ENCODE measurements at regions not wholly inside any gene's neighbourhood (a gene's known extent, or its start where the extent isn't known, plus 50 kb on each side); places are given as distances from the start of the nearest gene placed in this dataset.

DNA sequence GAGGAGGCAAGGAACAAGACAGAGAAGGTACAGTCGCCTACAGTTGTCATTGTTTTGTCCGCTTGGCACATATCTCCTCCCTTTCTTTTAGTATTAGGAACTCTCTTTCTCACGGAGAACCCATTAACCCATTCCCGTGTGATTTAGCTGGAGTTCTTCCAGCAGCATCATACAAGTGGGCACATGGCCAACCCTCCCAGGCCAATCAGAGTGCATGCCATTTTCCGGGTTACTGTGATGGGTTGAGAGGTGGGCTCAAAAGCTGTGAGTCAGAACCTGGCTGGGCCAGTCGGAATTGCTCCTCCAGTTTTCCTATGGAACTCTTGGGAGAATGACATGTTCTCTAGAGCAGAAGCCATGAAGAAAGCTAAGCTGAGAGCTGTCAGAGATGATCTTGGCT, 83.1 kb upstream of the SOD1 start:
- in situ Hi-C loops (cut with MboI; ENCODE audit: low sequenced_read_pairs in 4 of 4): loop anchor here in 2 of 4 donors (25.0 kb wide), 2 partner anchors 389 to 489 kb away; no protein-coding TSS in a partner anchor
- intact Hi-C loops (cut with DNase I; ENCODE audit: low total_unique reads): no loop called here
- DNase-seq (no peak), ATAC-seq (no peak)
- no peak overlapping the region for H3K27ac ChIP-seq
- peaks cover 0 to 2% (median 0%) of the 10 kb centered on the region in 3 donors for H3K27me3 ChIP-seq
- no peaks in the 10 kb centered on the region for H3K9me3 ChIP-seq
- no peak overlapping the region for H3K4me3 ChIP-seq
- H3K36me3 ChIP-seq: no peaks in the 10 kb centered on the region
- TF ChIP-seq POLR2A (IDR thresholded peaks at IDR 0.05) (no peak), CTCF (IDR thresholded peaks at IDR 0.05 in 4 of 5, conservative IDR thresholded peaks at IDR 0.05 in 1 of 5) (no peak)
- no peaks in the 10 kb centered on the region for H3K4me1 ChIP-seq

- Histone ChIP-seq H3K27me3 (no peaks in the 10 kb centered on the region), H3K36me3 (no peaks in the 10 kb centered on the region), H3K4me3 (no peak overlapping the region), H3K27ac (no peak overlapping the region), H3K9me3 (no peaks in the 10 kb centered on the region), H3K4me1 (no peaks in the 10 kb centered on the region)
- in situ Hi-C loops (cut with MboI; ENCODE audit: low sequenced_read_pairs in 4 of 4): no loop called here
- DNase-seq (no peak), ATAC-seq (no peak)
- TF ChIP-seq CTCF (IDR thresholded peaks at IDR 0.05 in 4 of 5, conservative IDR thresholded peaks at IDR 0.05 in 1 of 5): no peak
- TF ChIP-seq POLR2A (IDR thresholded peaks at IDR 0.05): no peak
- intact Hi-C loops (cut with DNase I; ENCODE audit: low total_unique reads): no loop called here
Observed at GRCh38 chr21:31573217-31573616, 86.3 kb upstream of the SOD1 start.

DNA sequence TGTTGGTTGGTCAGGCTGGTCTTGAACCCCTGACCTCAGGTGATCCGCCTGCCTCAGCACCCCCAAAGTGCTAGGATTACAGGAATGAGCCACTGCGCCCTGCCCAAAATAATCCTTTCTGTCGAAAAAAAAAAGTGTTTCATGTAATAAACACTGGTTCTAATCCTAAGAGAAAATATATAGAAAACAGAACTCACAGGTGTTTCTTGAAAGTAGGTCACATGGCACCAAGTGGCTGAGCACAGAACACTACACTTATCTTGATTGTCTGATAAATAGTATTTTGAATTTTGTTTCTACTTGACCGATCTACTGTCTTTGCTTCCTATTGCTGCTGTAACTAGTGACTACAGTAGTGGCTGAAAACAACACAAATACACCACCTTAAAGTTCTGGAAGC, 87.6 kb upstream of the SOD1 start:
- ATAC-seq: no peak

GRCh38 chr21:31570824-31571566, 88.5 kb upstream of the SOD1 start:
- H3K27me3 ChIP-seq: no peaks in the 10 kb centered on the region
- in situ Hi-C loops (cut with MboI; ENCODE audit: low sequenced_read_pairs in 4 of 4): no loop called here
- intact Hi-C loops (cut with DNase I; ENCODE audit: low total_unique reads): no loop called here
- H3K9me3 ChIP-seq: no peaks in the 10 kb centered on the region
- ATAC-seq (no peak), DNase-seq (no peak)
- no peak overlapping the region for H3K27ac ChIP-seq
- H3K4me1 ChIP-seq: no peaks in the 10 kb centered on the region
- no peaks in the 10 kb centered on the region for H3K36me3 ChIP-seq
- no peak overlapping the region for H3K4me3 ChIP-seq
- TF ChIP-seq POLR2A (IDR thresholded peaks at IDR 0.05) (no peak), CTCF (IDR thresholded peaks at IDR 0.05 in 4 of 5, conservative IDR thresholded peaks at IDR 0.05 in 1 of 5) (no peak)

More for the DNA sequence above, 87.6 kb upstream of the SOD1 start:
- no peaks in the 10 kb centered on the region for H3K27me3 ChIP-seq
- no peaks in the 10 kb centered on the region for H3K4me1 ChIP-seq
- no peaks in the 10 kb centered on the region for H3K9me3 ChIP-seq
- intact Hi-C loops (cut with DNase I; ENCODE audit: low total_unique reads) (no loop called here), in situ Hi-C loops (cut with MboI; ENCODE audit: low sequenced_read_pairs in 4 of 4) (no loop called here)
- no peak overlapping the region for H3K4me3 ChIP-seq
- TF ChIP-seq POLR2A (IDR thresholded peaks at IDR 0.05): no peak
- no peak for TF ChIP-seq CTCF (IDR thresholded peaks at IDR 0.05 in 4 of 5, conservative IDR thresholded peaks at IDR 0.05 in 1 of 5)
- H3K36me3 ChIP-seq: no peaks in the 10 kb centered on the region
- DNase-seq: no peak
- no peak overlapping the region for H3K27ac ChIP-seq

DNA sequence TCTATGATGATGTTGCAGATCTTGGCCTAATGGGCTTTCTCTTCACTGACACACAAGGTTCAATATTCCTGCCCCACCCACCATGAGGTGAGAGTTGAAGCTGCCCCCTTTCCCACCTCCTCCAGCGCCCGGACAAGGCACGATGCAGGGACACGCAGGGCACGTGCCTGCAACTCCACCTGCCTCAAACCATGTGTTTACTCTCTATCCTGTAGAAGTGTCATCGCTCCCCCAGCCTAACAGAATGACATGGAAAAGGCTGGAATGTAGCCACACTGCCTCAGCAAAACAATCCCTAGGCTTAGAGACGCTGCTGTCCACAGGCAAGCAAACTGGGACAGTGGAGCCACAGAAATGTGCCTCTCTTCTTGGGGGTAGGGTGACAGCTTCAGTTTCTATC, 92.9 kb upstream of the SOD1 start:
- in situ Hi-C loops (cut with MboI; ENCODE audit: low sequenced_read_pairs in 4 of 4) (no loop called here), intact Hi-C loops (cut with DNase I; ENCODE audit: low total_unique reads) (no loop called here)
- Histone ChIP-seq H3K4me1 (no peaks in the 10 kb centered on the region), H3K36me3 (no peaks in the 10 kb centered on the region), H3K4me3 (no peak overlapping the region), H3K9me3 (no peaks in the 10 kb centered on the region), H3K27me3 (peaks cover 0 to 2% (median 0%) of the 10 kb centered on the region in 3 donors), H3K27ac (no peak overlapping the region)
- DNase-seq (no peak), ATAC-seq (no peak)
- no peak for TF ChIP-seq CTCF (IDR thresholded peaks at IDR 0.05 in 4 of 5, conservative IDR thresholded peaks at IDR 0.05 in 1 of 5)
- TF ChIP-seq POLR2A (IDR thresholded peaks at IDR 0.05): no peak
